ENCODE measurements at regions not wholly inside any gene's neighbourhood (a gene's known extent, or its start where the extent isn't known, plus 50 kb on each side); places are given as distances from the start of the nearest gene placed in this dataset.
"Not testable (repeated sequence)": the region's sequence is repeated elsewhere in the genome, so short reads cannot be mapped to it uniquely, and the experiment has no call there.

- DNase-seq (ENCODE audit: low read depth), result no peak
These were observed 256.0 kb downstream of the SV2B start for GRCh38 chr15:91356083-91356482.

DNA sequence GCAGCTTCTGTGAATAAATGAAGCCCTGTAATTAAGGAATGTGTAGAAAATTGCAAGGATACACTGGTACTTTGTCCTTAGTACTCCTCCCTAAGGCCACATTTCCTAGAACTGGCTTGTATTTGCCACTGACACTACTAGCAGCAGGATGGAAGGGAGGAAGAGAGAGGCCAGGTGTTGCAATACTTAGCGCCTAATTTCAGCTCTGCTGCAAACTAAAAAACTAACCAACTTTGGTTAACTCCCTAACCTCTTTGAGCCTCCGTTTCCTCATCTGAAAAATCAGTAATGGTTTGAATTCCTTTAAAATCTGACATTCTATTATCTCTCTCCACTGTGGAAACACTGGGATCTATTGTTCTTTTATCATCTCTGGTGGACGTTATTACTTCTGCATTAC is 257.0 kb downstream of the SV2B start:
- DNase-seq (ENCODE audit: low read depth), result no peak

GRCh38 chr15:91357486-91357885 is 257.4 kb downstream of the SV2B start:
- no peak for DNase-seq (ENCODE audit: low read depth)

DNA sequence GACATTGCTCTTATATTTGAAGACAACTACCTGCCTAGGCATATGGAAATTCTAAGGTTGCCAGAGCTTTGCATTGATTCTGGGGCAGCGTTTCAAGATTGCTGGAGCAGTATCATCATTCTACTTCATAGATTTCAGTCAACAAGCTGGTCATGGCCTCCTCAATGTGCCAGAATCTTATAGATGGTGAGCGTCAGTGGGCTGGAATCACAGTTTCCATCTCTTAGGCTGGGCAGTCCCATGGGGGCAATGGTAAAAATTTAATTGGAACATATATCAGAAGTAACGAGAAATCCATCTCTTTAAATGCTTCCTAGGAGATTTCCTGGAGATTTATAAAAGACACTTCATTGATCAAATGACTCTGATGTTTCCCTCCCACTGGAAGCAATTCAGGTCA is 258.3 kb downstream of the SV2B start:
- DNase-seq (ENCODE audit: low read depth), result no peak

GRCh38 chr15:91361696-91362095 is 261.6 kb downstream of the SV2B start:
- DNase-seq (ENCODE audit: low read depth), result not testable (repeated sequence)

- DNase-seq (ENCODE audit: low read depth), result no peak
These were observed 266.1 kb downstream of the SV2B start for GRCh38 chr15:91366111-91366510.

- no peak for DNase-seq (ENCODE audit: low read depth)
These were observed 268.6 kb downstream of the SV2B start for GRCh38 chr15:91368611-91369010.

DNA sequence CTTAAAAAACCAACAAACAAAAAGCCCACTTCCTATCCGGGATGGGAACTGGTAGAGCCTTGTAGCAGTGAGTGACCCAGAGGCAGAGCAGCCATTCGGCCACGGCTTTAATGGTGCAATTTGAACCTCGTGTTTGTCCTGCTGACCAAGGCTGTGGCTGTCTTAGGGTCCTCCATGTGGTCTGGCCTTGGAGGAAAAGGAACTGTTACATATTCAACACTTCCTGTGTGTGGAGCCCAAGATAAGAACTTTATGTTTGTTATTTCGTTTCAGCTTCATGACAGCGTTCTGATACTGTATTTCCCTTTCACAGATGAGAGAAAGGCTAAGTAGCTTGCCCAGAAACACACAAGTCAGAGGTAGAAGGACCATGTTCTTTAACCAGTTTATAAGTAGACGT is 269.8 kb downstream of the SV2B start:
- DNase-seq (ENCODE audit: low read depth), result no peak

DNA sequence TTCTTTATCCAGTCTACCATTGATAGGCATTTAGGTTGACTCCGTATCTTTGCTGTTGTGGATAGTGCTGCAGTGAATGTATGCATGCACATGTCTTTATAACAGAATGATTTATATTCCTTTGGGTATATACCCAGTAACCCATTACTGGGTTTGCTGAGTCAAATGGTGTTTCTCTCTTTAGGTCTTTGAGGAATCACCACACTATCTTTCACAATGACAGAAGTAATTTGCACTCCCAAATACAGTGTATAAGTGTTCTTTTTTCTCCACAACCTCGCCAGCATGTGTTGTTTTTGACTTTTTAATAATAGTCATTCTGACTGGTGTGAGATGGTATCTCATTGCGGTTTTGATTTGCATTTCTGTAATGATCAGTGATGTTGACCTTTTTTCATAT is 271.3 kb downstream of the SV2B start:
- not testable (repeated sequence) for DNase-seq (ENCODE audit: low read depth)

DNA sequence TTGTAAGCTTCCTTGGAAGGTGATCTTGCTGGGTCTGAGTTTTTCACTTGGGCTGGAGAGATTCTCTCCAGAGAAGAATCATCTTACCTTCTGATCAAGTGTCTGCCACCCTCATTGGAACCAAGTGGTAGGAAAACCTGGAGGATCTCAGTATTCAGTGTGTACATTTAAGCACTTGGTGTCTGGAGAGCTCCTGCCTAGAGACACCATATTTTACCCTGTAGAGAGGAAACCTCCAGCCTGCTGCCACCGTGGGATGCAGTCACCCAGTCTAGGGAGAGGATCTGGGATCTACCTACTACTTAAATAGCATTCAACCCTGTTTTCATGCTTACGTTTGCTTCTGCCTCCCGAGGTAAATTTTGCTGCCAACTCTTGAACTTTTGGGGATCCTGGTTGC is 274.3 kb downstream of the SV2B start:
- DNase-seq (ENCODE audit: low read depth), result no peak

DNA sequence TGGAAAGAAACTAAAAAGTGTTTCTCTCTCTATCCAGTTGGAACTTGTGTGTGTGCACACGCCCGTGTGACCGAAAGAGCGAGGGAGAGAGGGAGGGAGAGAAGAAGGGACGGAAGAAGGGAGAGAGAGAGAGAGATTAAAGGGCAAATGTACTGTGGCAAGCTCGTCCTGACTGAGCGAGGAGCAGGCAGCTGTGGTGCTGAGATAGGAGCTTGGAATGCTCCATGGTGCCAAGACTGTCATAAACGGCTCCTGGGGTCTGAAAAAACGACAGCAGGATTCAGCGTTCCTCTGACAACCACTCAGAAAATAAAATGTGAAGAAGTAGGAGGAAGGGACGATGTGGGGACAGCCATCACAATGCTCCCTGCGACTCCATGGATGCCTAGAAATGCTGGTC is 276.0 kb downstream of the SV2B start:
- DNase-seq (ENCODE audit: low read depth), result no peak

DNA sequence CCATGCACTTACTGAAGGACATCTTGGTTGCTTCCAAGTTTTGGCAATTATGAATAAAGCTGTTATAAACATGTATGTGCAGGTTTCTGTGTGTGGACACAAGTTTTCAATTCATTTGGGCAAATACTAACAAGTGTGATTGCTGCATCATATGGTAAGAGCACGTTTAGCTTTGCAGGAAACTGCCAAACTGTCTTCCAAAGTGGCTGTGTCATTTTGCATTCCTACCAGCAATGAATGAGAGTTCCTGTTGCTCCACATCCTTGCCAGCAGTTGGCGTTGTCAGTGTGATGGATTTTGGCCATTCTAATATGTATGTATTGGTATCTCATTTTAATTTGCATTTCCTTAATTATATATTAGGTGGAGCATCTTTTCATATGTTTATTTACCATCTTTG is 280.1 kb downstream of the SV2B start:
- no peak for DNase-seq (ENCODE audit: low read depth)

DNA sequence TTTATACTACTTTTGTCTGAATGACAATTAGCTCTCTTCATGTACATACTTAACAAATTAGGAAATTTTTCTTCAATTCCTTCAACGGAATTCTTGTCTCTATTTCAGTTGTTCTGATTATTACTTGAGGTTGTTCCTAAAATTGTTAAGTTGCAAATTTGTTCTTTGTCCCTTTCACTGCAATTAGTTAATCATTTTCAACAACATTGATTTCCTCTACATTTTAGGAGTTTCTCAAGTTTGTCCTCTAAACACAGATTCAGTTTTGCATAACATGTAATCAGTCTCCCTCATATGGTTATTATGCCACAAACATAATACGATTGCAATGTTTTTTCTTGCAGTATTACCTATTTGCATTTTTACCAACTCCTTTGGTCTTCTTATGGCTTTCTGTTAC is 283.5 kb downstream of the SV2B start:
- DNase-seq (ENCODE audit: low read depth), result no peak

DNA sequence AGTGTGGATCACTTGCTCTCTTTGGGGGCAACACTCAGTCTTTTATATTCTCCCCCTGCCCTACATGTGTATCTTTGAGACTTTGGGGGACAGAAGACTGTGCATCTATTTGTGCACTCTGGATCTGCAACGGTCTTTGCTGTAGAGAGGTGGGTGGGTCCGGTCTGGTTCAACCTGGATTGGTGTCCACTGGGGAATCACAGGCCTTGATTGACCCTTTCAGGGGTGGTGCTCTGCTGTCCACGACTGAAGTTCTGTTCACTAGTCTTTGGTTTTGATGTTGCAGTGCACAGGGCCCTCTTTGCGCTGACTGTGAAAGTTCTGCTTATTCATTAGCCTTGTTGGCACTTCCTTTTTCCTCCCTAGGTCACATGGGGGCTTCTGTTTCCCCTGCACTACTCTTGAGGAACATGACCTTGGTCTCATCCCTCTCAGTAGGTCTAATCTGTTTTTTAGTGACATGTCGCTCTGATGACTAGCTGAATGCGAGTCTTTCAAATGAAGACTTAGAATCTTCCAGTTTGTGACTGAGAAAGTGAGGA is 284.2 kb downstream of the SV2B start:
- no peak for DNase-seq (ENCODE audit: low read depth)

DNA sequence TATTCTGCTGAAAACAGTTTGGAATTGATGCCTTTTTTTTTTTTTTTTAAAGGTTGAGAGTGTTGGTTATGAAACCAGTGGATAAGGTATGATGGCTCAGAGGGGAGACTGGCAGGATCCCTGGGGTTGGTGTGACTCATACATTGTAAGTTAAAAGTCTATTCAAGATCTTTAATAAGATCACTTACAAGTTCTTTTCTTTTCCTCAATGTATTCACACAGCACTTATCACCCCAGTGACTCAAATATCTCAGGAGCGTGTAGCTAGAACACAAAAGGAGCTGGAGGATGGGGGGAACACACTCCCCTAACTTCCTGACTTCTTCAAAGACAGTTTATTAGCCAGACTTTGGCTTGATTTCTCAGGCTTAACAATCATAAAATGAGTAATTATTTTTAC is 285.3 kb downstream of the SV2B start:
- DNase-seq (ENCODE audit: low read depth), result no peak

- no peak for DNase-seq (ENCODE audit: low read depth)
These were observed 293.1 kb downstream of the SV2B start for GRCh38 chr15:91393186-91393585.

DNA sequence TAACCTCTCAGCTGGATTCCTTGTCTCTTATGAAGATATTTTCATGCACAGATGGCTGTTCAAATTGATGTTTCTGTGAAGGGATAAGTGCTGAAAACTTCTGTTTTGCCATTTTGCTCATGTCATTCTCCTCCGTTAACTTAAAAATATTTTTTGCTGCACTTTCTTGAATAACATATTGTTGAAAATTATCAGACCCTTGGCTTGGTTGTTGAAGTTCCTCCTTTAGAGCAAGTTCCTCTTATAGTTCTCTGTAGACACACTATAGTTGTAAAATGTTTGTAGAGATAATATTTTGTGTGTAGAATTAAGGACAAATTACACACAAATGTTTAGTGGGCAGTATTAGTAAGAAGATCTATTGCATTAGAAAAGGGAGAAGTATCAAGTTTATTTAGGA is 300.4 kb downstream of the SV2B start:
- no peak for DNase-seq (ENCODE audit: low read depth)

GRCh38 chr15:91407269-91407889 is 307.3 kb downstream of the SV2B start:
- DNase-seq (ENCODE audit: low read depth), result no peak

DNA sequence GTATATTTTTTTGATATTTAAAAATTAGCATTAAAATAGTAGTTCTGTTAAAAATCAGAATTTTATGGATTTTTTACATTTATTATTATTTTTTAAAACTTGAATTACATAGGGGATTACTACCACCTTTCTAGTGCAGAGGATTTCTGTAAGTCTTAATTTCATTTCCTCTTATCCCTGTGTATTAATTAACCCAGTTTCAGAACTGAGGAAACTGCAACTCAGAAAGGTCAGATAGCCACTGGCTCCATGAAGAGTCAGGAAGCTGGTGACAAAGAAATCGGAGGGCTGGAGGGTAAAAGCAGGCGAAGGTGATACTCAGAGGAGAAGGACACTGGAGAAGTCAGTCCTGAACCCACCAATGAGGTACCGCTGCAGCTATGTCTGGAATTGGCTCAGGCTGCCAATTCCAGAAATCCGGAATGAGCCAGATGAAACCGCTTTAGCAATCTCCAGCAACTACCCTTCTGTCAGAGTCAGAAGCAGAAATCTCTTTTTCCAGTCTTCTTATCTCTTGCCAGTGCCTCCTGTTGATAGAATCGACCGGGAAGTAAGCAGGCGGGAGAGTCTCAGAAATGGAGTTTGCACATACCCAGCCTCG is 308.5 kb downstream of the SV2B start:
- no peak for DNase-seq (ENCODE audit: low read depth)

DNA sequence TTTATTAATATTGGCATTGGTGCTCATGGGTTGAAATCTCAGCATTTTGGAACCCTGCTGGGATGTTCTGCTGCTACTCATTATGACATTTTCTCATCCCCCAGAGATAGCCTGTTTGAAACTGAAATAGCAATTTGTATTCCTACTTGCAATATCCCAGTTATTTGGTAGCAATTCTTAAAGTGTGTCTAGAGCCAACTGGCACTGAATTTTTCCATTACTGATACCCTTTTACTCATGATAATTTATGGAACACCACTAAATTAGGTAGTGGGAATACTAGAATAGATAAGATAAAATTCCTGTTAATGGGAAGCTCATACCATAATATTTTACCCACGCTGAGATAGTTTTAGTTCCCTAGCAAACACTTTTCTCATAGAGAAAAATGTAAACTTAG is 309.3 kb downstream of the SV2B start:
- no peak for DNase-seq (ENCODE audit: low read depth)

- no peak for DNase-seq (ENCODE audit: low read depth)
These were observed 311.5 kb downstream of the SV2B start for GRCh38 chr15:91411586-91411985.

DNA sequence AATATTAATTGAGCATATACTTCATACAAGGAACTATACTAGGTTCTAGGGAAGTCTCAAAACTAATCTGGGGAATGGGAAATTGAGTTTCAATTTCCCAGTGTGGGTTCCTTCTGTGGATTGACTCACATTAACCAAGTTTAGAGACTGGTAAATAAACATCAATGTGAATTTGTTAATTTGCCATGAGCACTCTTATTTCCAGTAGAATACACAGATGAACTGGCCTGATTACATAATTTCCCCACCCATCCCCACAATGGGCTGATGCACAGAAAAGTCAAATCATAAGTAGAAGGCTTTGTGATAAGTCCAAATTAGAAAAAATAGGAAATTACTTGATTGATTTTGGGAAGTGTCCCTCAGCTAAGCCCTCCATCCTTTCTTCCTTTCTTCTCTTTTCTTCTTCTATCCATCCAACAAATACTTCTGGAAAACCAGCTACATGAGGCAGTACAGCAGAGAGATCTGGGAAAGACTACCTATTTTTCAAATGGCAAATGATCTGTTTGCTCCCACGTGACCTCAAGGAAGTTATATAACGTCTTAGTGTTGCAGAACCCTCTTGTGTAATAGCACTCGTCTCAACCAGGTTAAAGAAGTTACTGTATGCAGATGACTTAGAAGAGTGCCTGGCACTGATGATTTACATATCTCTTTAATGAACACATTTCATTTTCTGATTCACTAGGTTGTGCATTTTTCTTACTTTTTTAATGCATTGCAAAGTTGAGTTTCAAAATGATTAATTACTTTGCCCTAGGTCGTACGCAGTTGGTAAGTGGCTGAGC is 312.3 kb downstream of the SV2B start:
- no peak for DNase-seq (ENCODE audit: low read depth)

DNA sequence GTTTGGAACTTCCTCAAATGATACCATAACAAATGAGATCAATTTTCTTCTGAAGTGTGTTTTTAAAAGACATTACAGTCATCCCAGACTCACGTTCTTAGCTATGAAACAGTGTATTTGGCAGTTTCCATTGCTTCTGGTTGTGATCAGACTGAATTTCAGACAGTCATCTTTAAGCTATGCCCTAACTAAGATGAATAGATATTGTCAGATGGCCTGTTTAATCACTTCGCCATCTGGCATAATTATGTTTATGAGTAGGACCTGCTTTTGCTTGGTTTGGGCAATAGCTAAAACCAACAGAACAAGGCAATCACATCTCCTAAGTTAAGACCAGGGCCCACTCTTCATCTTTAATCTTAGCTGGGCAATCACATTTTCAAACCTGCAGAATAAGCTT is 313.1 kb downstream of the SV2B start:
- no peak for DNase-seq (ENCODE audit: low read depth)
